Suprapubic skin (tissue), 4 donors: ENCODE measurements at regions not wholly inside any gene's neighbourhood (a gene's known extent, or its start where the extent isn't known, plus 50 kb on each side); places are given as distances from the start of the nearest gene placed in this dataset.

Experiments used
- DNase-seq, 2 donors: peaks; one replicate each; pipeline ENCODE4 v3.0.0-alpha.2; 2019; ENCODE audit warnings: low spot score in 2 of 2
- H3K27ac ChIP-seq: fragments of 200-600 bp; sonication (generic); one replicate; pipeline ENCODE4 v1.5.1; 2019
- H3K27me3 ChIP-seq: fragments of 200-600 bp; sonication (generic); one replicate; pipeline ENCODE4 v1.5.1; 2019
- H3K36me3 ChIP-seq: fragments of 200-600 bp; sonication (generic); one replicate; pipeline ENCODE4 v1.5.1; 2019
- H3K4me1 ChIP-seq: fragments of 200-600 bp; sonication (generic); one replicate; pipeline ENCODE4 v1.5.1; 2019
- H3K4me3 ChIP-seq: fragments of 200-600 bp; sonication (generic); one replicate; pipeline ENCODE4 v1.5.1; 2019; ENCODE audit warnings: mild to moderate bottlenecking
- H3K9me3 ChIP-seq: fragments of 200-600 bp; sonication (generic); one replicate; pipeline ENCODE4 v1.5.1; 2019
- EP300 ChIP-seq: sonication (generic); formaldehyde crosslinking; IDR thresholded peaks from one replicate; pipeline ENCODE4 v1.6.1; 2017; ENCODE audit warnings: antibody characterized with exemption
- POLR2A ChIP-seq, 2 donors: fragments of 450-650 bp; IDR thresholded peaks; one replicate each; pipeline ENCODE4 v1.6.1; 2017; ENCODE audit warnings: antibody characterized with exemption in 2 of 2, mild to moderate bottlenecking in 2 of 2, moderate library complexity in 2 of 2
- POLR2AphosphoS5 ChIP-seq, 3 donors: sonication (generic); formaldehyde crosslinking; IDR thresholded peaks; one replicate each; pipeline ENCODE4 v1.6.1; 2017; ENCODE audit warnings: antibody characterized with exemption in 3 of 3
- WGBS: methylation state at CpG from one replicate; pipeline ENCODE4 v1.1.5; 2018; 5-methylcytosine and 5-hydroxymethylcytosine counted together
- TF ChIP-seq, protein P1 (sequence below), 2 donors: fragments of 200-600 bp in 1 of 2; fragments of 450-650 bp in 1 of 2; sonication (generic) in 1 of 2; IDR thresholded peaks; one replicate each; pipeline ENCODE4 v1.5.1; 2016 to 2019; ENCODE audit warnings: antibody characterized with exemption in 2 of 2, mild to moderate bottlenecking in 1 of 2, moderate library complexity in 1 of 2

DNA sequence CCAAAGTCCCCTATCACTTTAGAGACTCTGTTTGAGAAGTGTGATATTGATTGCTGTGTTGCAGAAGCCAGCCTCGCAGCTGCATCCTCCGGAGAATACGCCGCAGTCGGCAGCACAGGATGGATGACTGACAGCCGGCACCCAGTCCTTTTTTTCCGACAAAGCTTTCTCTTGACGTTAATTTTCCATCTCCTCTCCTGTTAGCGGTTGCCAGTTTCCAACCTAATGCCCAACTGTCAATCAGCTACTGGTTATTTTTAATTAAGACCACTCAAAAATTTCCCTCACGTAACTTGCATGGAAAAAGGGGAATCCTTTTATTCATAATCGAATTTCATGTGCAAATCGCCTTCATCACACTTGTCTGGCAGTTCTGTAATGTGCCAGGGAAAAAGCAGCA is 953.9 kb downstream of the CDH11 start:
- Histone ChIP-seq H3K4me3 (no peak overlapping the region), H3K27me3 (no peaks in the 10 kb centered on the region), H3K9me3 (no peaks in the 10 kb centered on the region), H3K27ac (no peak overlapping the region), H3K36me3 (no peaks in the 10 kb centered on the region), H3K4me1 (no peaks in the 10 kb centered on the region)
- no peak for DNase-seq
- 61% methylated on average over 12 of the region's 12 CpGs for WGBS
- TF ChIP-seq EP300, result no peak
- TF ChIP-seq POLR2AphosphoS5 (IDR thresholded peaks at IDR 0.05), result no peak
- no peak for TF ChIP-seq POLR2A (IDR thresholded peaks at IDR 0.05)
- TF ChIP-seq, protein P1, sequence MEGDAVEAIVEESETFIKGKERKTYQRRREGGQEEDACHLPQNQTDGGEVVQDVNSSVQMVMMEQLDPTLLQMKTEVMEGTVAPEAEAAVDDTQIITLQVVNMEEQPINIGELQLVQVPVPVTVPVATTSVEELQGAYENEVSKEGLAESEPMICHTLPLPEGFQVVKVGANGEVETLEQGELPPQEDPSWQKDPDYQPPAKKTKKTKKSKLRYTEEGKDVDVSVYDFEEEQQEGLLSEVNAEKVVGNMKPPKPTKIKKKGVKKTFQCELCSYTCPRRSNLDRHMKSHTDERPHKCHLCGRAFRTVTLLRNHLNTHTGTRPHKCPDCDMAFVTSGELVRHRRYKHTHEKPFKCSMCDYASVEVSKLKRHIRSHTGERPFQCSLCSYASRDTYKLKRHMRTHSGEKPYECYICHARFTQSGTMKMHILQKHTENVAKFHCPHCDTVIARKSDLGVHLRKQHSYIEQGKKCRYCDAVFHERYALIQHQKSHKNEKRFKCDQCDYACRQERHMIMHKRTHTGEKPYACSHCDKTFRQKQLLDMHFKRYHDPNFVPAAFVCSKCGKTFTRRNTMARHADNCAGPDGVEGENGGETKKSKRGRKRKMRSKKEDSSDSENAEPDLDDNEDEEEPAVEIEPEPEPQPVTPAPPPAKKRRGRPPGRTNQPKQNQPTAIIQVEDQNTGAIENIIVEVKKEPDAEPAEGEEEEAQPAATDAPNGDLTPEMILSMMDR (IDR thresholded peaks at IDR 0.05), result no peak

DNA sequence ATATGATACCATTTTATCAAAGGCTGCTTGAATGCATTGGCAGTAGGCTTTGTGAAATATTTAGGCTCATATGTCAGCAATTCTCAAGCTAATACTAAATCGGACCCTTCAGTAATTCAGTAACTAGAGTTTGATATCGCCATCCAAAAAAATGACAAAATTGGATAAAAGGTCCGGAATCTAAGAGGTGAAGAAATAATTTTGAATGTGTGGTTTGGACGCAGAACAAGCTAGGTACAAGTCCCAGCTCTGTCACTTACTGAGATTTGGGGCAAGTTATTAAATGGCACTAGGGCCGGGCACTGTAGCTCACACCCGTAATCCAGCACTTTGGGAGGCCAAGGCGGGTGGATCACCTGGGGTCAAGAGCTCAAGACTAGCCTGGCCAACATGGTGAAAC is 956.5 kb downstream of the CDH11 start:
- TF ChIP-seq, protein P1 (IDR thresholded peaks at IDR 0.05), result no peak
- TF ChIP-seq EP300 (no peak), POLR2A (IDR thresholded peaks at IDR 0.05) (no peak), POLR2AphosphoS5 (IDR thresholded peaks at IDR 0.05) (no peak)
- no peak for DNase-seq
- WGBS, result 95% methylated on average over 7 of the region's 7 CpGs
- Histone ChIP-seq H3K4me1 (peaks cover 3% of the 10 kb centered on the region), H3K36me3 (no peaks in the 10 kb centered on the region), H3K27me3 (no peaks in the 10 kb centered on the region), H3K9me3 (no peaks in the 10 kb centered on the region), H3K27ac (no peak overlapping the region), H3K4me3 (no peak overlapping the region)

DNA sequence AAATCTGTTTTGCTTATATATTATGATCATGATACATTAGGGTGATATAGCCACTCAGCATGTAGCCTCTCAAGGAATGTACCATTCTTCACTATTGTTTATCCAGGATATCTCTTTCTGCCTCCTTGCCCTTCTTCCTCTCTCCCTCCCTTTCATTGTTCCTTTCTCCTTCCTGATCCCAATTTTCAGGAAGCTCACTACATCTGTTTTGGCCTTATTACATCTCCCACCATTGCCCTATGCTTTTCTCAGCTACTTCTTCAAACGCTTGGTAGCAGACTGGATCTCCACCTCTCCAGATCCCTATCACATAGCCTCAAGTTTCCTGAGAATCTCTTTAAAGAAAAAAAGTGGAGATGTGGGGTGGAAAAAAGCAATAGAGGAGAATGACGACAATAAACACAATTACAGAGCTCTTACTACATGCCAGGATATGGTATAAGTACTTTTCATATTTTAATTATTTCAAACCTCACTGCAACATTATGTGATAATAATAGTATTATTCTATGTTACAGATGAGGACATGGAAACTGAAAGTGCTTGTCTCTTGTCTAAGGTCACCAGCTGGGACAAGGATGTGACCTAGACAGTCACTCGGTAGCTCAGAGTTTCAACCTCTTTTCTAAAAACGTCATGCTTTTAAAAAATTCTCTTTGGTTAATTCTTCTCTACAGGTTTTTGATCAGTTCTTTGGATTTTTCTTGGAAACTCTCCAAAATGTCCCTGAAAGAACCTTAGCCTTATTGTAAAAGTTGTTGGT is 959.1 kb downstream of the CDH11 start:
- Histone ChIP-seq H3K27ac (no peak overlapping the region), H3K9me3 (no peaks in the 10 kb centered on the region), H3K36me3 (no peaks in the 10 kb centered on the region), H3K27me3 (no peaks in the 10 kb centered on the region), H3K4me3 (no peak overlapping the region), H3K4me1 (peaks cover 7% of the 10 kb centered on the region)
- no peak for TF ChIP-seq EP300
- TF ChIP-seq POLR2AphosphoS5 (IDR thresholded peaks at IDR 0.05), result no peak
- TF ChIP-seq, protein P1 (IDR thresholded peaks at IDR 0.05), result no peak
- no peak for TF ChIP-seq POLR2A (IDR thresholded peaks at IDR 0.05)
- 74% methylated on average over 4 of the region's 4 CpGs for WGBS
- no peak for DNase-seq

DNA sequence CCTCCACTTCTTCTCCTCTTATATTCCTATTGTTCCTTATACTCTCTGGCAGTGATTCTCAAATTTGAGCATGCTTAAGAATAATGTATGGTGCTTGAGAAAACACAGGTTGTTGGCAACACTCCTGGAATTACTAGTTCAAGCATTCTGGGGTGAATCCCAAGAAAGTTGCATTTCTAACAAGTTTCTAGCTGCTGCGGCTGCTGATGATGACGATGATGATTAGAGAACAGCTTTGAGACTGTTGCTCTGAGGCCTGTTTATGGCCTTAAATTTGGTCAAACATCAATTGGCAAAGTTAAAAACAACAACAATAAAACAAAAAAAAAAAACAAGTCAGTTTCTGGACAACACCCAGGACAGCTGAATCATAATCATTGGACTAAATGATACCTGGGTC is 961.9 kb downstream of the CDH11 start:
- DNase-seq, result no peak

DNA sequence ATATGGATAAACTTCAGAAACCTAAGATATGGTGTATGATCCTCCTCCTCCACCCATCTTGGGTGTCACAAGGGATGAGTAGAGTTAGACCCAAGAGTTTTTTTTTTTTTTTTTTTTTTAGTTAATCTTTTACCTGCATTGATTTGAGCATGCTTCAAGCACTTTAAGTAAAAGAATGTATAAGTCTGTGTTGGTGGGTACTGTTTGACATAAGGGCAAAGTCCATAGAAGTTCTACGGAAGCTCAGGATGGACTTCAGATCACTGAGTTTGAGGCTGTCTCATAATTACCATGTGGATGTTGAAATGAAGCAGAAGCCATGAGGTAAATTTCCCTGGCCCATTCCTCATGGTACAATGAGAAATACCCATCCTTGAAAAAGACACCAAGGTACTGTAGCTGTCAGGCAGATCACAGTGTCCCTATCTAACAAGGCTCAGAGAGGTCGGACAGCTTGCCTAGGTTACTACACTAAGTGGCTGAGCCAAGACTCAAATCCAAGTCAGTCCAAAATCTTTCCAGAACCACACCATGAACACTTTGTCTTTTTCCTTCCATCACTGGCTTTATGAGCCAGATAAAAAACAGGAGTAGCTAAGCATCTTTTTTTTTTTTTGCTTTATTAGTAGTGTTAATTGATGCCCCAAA is 962.8 kb downstream of the CDH11 start:
- WGBS, result 83% methylated on average over 2 of the region's 2 CpGs
- no peak for DNase-seq
- Histone ChIP-seq H3K27me3 (no peaks in the 10 kb centered on the region), H3K4me1 (peaks cover 7% of the 10 kb centered on the region), H3K36me3 (no peaks in the 10 kb centered on the region), H3K4me3 (no peak overlapping the region), H3K9me3 (no peaks in the 10 kb centered on the region), H3K27ac (no peak overlapping the region)
- TF ChIP-seq POLR2A (IDR thresholded peaks at IDR 0.05), result no peak
- no peak for TF ChIP-seq EP300
- TF ChIP-seq POLR2AphosphoS5 (IDR thresholded peaks at IDR 0.05), result no peak
- TF ChIP-seq, protein P1 (IDR thresholded peaks at IDR 0.05), result no peak

More for the DNA sequence above, 961.9 kb downstream of the CDH11 start:
- 33% methylated on average over 2 of the region's 2 CpGs for WGBS
- Histone ChIP-seq H3K36me3 (no peaks in the 10 kb centered on the region), H3K4me3 (no peak overlapping the region), H3K4me1 (peaks cover 7% of the 10 kb centered on the region), H3K9me3 (no peaks in the 10 kb centered on the region), H3K27me3 (no peaks in the 10 kb centered on the region), H3K27ac (no peak overlapping the region)
- no peak for TF ChIP-seq POLR2AphosphoS5 (IDR thresholded peaks at IDR 0.05)
- TF ChIP-seq, protein P1 (IDR thresholded peaks at IDR 0.05), result no peak
- no peak for TF ChIP-seq EP300
- no peak for TF ChIP-seq POLR2A (IDR thresholded peaks at IDR 0.05)
